H1 (cell line): ENCODE measurements at regions not wholly inside any gene's neighbourhood (a gene's known extent, or its start where the extent isn't known, plus 50 kb on each side); places are given as distances from the start of the nearest gene placed in this dataset.

Experiments used
- CTCF ChIA-PET: fragments of 300-600 bp; sonication (Branson Sonifier 250); formaldehyde crosslinking; loops from one replicate; lab custom pipeline; 2021; ENCODE audit not compliant: partially characterized antibody; lab: Charles Lee
- POLR2A ChIA-PET: fragments of 300-600 bp; sonication (Branson Sonifier 250); formaldehyde crosslinking; loops from one replicate; lab custom pipeline; 2021; ENCODE audit warnings: inconsistent platforms; ENCODE audit not compliant: partially characterized antibody; lab: Charles Lee
- DNase-seq, 2 experiments: peaks; one replicate each; pipeline versions ENCODE4 v3.0.0 to v3.0.0-alpha.2; 2010 to 2022; ENCODE audit warnings: low spot score in 2 of 2, low read depth in 1 of 2, mixed read lengths in 1 of 2
- FAIRE-seq: peaks from 2 replicates; lab custom pipeline; 2011; peaks lifted over from hg19 to GRCh38; lab: Jason Lieb, UNC
- H2AFZ ChIP-seq: 2 replicates; pipeline ENCODE4 v1.8.1; 2012; ENCODE audit warnings: low read length, inconsistent platforms
- H2AK5ac ChIP-seq: 2 replicates; pipeline ENCODE4 v1.6.1; 2013; ENCODE audit warnings: low read depth, low read length
- H2BK120ac ChIP-seq: replicated peaks from 2 replicates; pipeline ENCODE3; 2013; ENCODE audit warnings: low read depth, low read length, inconsistent platforms
- H2BK12ac ChIP-seq: 2 replicates; pipeline ENCODE4 v1.6.1; 2013; ENCODE audit warnings: low read depth, low read length
- H2BK15ac ChIP-seq: 2 replicates; pipeline ENCODE4 v1.6.1; 2013; ENCODE audit warnings: low read length
- H2BK20ac ChIP-seq: 2 replicates; pipeline ENCODE4 v1.6.1; 2013; ENCODE audit warnings: low read length
- H2BK5ac ChIP-seq: 2 replicates; pipeline ENCODE4 v1.6.1; 2013; ENCODE audit warnings: low read depth, low read length
- H3K14ac ChIP-seq: 2 replicates; pipeline ENCODE4 v1.6.1; 2013; ENCODE audit warnings: inconsistent platforms; ENCODE audit not compliant: insufficient read length
- H3K18ac ChIP-seq: 2 replicates; pipeline ENCODE4 v1.6.1; 2013; ENCODE audit warnings: low read length; ENCODE audit errors: extremely low read depth
- H3K23ac ChIP-seq: 2 replicates; pipeline ENCODE4 v1.6.1; 2013; ENCODE audit warnings: inconsistent platforms; ENCODE audit not compliant: insufficient read length
- H3K23me2 ChIP-seq: 2 replicates; pipeline ENCODE4 v1.6.1; 2013; ENCODE audit warnings: low read depth, low read length
- H3K27ac ChIP-seq: 2 replicates; pipeline ENCODE4 v1.6.1; 2011; ENCODE audit warnings: low read depth, low read length, inconsistent platforms
- H3K27me3 ChIP-seq, 4 experiments: replicated peaks in 1 of 4; 1 replicate in 1 of 4; 2 replicates in 3 of 4; pipeline versions ENCODE4 v1.6.1 to v1.8.1; 2011 to 2013; ENCODE audit warnings: low read length in 3 of 4, mild to moderate bottlenecking in 3 of 4, inconsistent platforms in 2 of 4, mixed read lengths in 2 of 4, moderate library complexity in 1 of 4; ENCODE audit not compliant: control insufficient read depth in 3 of 4, insufficient read depth in 3 of 4; ENCODE audit errors: extremely low read depth in 1 of 4
- H3K36me3 ChIP-seq, 4 experiments: 2 replicates each; pipeline versions ENCODE4 v1.6.1 to v1.8.1; 2011 to 2013; ENCODE audit warnings: mild to moderate bottlenecking in 4 of 4, low read length in 3 of 4, moderate library complexity in 2 of 4, control low read depth in 1 of 4, inconsistent platforms in 1 of 4; ENCODE audit not compliant: insufficient read depth in 4 of 4, control insufficient read depth in 2 of 4
- H3K4ac ChIP-seq: replicated peaks from 2 replicates; pipeline ENCODE3; 2013; ENCODE audit warnings: low read length, low read depth, mixed read lengths, inconsistent platforms; ENCODE audit not compliant: insufficient read length
- H3K4me1 ChIP-seq, 4 experiments: replicated peaks in 1 of 4; 1 replicate in 1 of 4; 2 replicates in 3 of 4; pipeline versions ENCODE4 v1.6.1 to v1.8.1; 2011 to 2013; ENCODE audit warnings: low read length in 3 of 4, inconsistent platforms in 2 of 4, mixed read lengths in 1 of 4; ENCODE audit not compliant: insufficient read depth in 4 of 4, control insufficient read depth in 3 of 4
- H3K4me2 ChIP-seq, 2 experiments: 2 replicates each; pipeline versions ENCODE4 v1.6.1 to v1.8.1; 2011 to 2013; ENCODE audit warnings: low read depth in 2 of 2, low read length in 2 of 2, control low read depth in 1 of 2, inconsistent platforms in 1 of 2, mild to moderate bottlenecking in 1 of 2; ENCODE audit not compliant: insufficient read depth in 1 of 2
- H3K4me3 ChIP-seq, 4 experiments: fragments of 200-600, 300-600 bp in 1 of 4; sonication (generic), shearing (Covaris generic), sonication (Bioruptor Twin) in 1 of 4; 2 replicates each; pipeline versions ENCODE4 v1.5.1 to v1.8.1; 2011 to 2016; ENCODE audit warnings: low read length in 4 of 4, low read depth in 3 of 4, control low read depth in 2 of 4, inconsistent platforms in 2 of 4, mild to moderate bottlenecking in 2 of 4, mixed read lengths in 1 of 4, moderate library complexity in 1 of 4; ENCODE audit not compliant: insufficient read depth in 2 of 4; ENCODE audit errors: extremely low read depth in 1 of 4
- H3K56ac ChIP-seq: replicated peaks from 2 replicates; pipeline ENCODE3; 2013; ENCODE audit warnings: low read depth, mild to moderate bottlenecking, mixed read lengths, low read length, inconsistent platforms; ENCODE audit not compliant: insufficient read length
- H3K79me1 ChIP-seq: 2 replicates; pipeline ENCODE4 v1.6.1; 2013; ENCODE audit warnings: low read depth, low read length, control low read depth
- H3K79me2 ChIP-seq, 2 experiments: 2 replicates each; pipeline versions ENCODE4 v1.6.1 to v1.8.1; 2012 to 2013; ENCODE audit warnings: low read length in 2 of 2, mild to moderate bottlenecking in 2 of 2, inconsistent platforms in 1 of 2; ENCODE audit not compliant: insufficient read depth in 2 of 2, control insufficient read depth in 1 of 2
- H3K9ac ChIP-seq, 4 experiments: replicated peaks in 1 of 4; 1 replicate in 1 of 4; 2 replicates in 3 of 4; pipeline versions ENCODE4 v1.6.1 to v1.8.1; 2011 to 2013; ENCODE audit warnings: low read depth in 3 of 4, low read length in 3 of 4, control low read depth in 2 of 4, mild to moderate bottlenecking in 2 of 4, moderate library complexity in 2 of 4, inconsistent platforms in 1 of 4; ENCODE audit errors: extremely low read depth in 1 of 4
- H3K9me3 ChIP-seq, 2 experiments: 2 replicates each; pipeline versions ENCODE4 v1.6.1 to v1.8.1; 2012 to 2013; ENCODE audit warnings: mild to moderate bottlenecking in 2 of 2, moderate library complexity in 2 of 2, control low read depth in 1 of 2, inconsistent platforms in 1 of 2, low read depth in 1 of 2, low read length in 1 of 2, mixed read lengths in 1 of 2; ENCODE audit not compliant: insufficient read depth in 2 of 2
- H4K20me1 ChIP-seq, 2 experiments: replicated peaks in 1 of 2; 2 replicates each; pipeline versions ENCODE3 to v1.8.1; 2011 to 2013; ENCODE audit warnings: inconsistent platforms in 2 of 2, low read length in 2 of 2, mild to moderate bottlenecking in 1 of 2; ENCODE audit not compliant: insufficient read depth in 2 of 2, control insufficient read depth in 1 of 2
- H4K5ac ChIP-seq: 2 replicates; pipeline ENCODE4 v1.6.1; 2013; ENCODE audit warnings: low read length, low read depth, mixed read lengths, inconsistent platforms; ENCODE audit not compliant: insufficient read length
- H4K8ac ChIP-seq: 2 replicates; pipeline ENCODE4 v1.8.0; 2013; ENCODE audit warnings: mild to moderate bottlenecking, moderate library complexity, low read length, inconsistent platforms; ENCODE audit not compliant: insufficient read depth; ENCODE audit errors: extremely low read depth
- H4K91ac ChIP-seq: replicated peaks from 2 replicates; pipeline ENCODE3; 2013; ENCODE audit warnings: low read length, mixed read lengths, inconsistent platforms; ENCODE audit not compliant: insufficient read length
- ASH2L ChIP-seq: fragments of 200-600, 300-600 bp; sonication (generic); IDR thresholded peaks from one replicate; pipeline ENCODE4 v1.7.1; 2017; ENCODE audit warnings: low read length
- ATF3 ChIP-seq: IDR thresholded peaks from 2 replicates; pipeline ENCODE4 v1.6.1; 2011; ENCODE audit warnings: low read depth, mild to moderate bottlenecking, low read length; ENCODE audit not compliant: insufficient read depth
- CBX5 ChIP-seq: fragments of 300-800, 300-1000 bp; sonication (generic); IDR thresholded peaks from 2 replicates; pipeline ENCODE4 v1.7.1; 2016; ENCODE audit warnings: antibody characterized with exemption, low read length, low read depth
- CHD1 ChIP-seq: IDR thresholded peaks from 2 replicates; pipeline ENCODE4 v1.6.1; 2012; ENCODE audit warnings: low read depth, low read length, improper control_type of control experiment
- EGR1 ChIP-seq: IDR thresholded peaks from 2 replicates; pipeline ENCODE4 v1.6.1; 2011; ENCODE audit warnings: low read depth, low read length, borderline replicate concordance
- EP300 ChIP-seq, 2 experiments: IDR thresholded peaks; 1 replicate in 1 of 2; 2 replicates in 1 of 2; pipeline ENCODE4 v1.6.1; 2011 to 2012; ENCODE audit warnings: low read depth in 2 of 2, low read length in 2 of 2, mild to moderate bottlenecking in 2 of 2, borderline replicate concordance in 1 of 2, inconsistent platforms in 1 of 2, moderate library complexity in 1 of 2
- HDAC6 ChIP-seq: IDR thresholded peaks from one replicate; pipeline ENCODE4 v1.7.1; 2012; ENCODE audit warnings: low read depth, mild to moderate bottlenecking, inconsistent platforms, low read length, moderate library complexity
- KDM1A ChIP-seq: fragments of 200-600, 300-600 bp; sonication (generic); IDR thresholded peaks from 2 replicates; pipeline ENCODE4 v1.7.1; 2016; ENCODE audit warnings: mild to moderate bottlenecking, low read length, borderline replicate concordance
- KDM5A ChIP-seq: fragments of 200-600 bp; IDR thresholded peaks from 2 replicates; pipeline ENCODE4 v1.7.1; 2012; ENCODE audit warnings: mild to moderate bottlenecking, low read length, inconsistent platforms, mixed read lengths
- NRF1 ChIP-seq: IDR thresholded peaks from 2 replicates; pipeline ENCODE4 v1.6.1; 2011; ENCODE audit warnings: mild to moderate bottlenecking, low read depth, low read length, improper control_type of control experiment
- POLR2AphosphoS5 ChIP-seq: IDR thresholded peaks from 2 replicates; pipeline ENCODE4 v1.6.1; 2011; ENCODE audit warnings: low read depth, low read length
- RBBP5 ChIP-seq: IDR thresholded peaks from 2 replicates; pipeline ENCODE4 v1.7.1; 2012; ENCODE audit warnings: low read depth, mild to moderate bottlenecking, inconsistent platforms, low read length, moderate library complexity, borderline replicate concordance
- SRF ChIP-seq: IDR thresholded peaks from 2 replicates; pipeline ENCODE4 v1.6.1; 2011; ENCODE audit warnings: mild to moderate bottlenecking, low read depth, low read length, moderate library complexity
- TBP ChIP-seq: IDR thresholded peaks from 2 replicates; pipeline ENCODE4 v1.6.1; 2011; ENCODE audit warnings: low read depth, low read length, improper control_type of control experiment
- TCF12 ChIP-seq: IDR thresholded peaks from 2 replicates; pipeline ENCODE4 v1.6.1; 2011; ENCODE audit warnings: low read depth, mild to moderate bottlenecking, low read length
- TF ChIP-seq, protein P1 (sequence below): IDR thresholded peaks from 2 replicates; pipeline ENCODE4 v1.6.1; 2012; ENCODE audit warnings: inconsistent platforms

DNA sequence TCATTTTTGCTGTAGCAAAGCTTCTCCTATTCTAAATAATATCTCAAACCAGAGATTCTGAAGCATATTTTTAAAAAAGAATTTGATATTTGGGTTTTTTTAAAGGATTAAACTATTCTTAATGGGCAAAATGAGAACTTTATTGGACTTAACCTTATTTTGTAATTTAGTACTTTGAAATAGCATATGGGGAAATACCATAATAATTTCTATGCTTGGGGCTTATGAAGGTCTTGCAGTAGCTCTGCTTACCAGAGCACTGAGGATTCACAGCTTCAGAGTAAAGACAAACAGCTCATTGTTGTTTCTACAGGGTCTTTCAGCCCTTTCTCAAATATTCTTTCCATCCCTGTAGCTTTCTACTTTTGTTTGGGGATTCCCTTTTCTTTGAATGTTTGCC is 111.2 kb upstream of the ZNF648 start:
- H3K4ac ChIP-seq = no peak overlapping the region
- no peak overlapping the region for H3K56ac ChIP-seq
- no peaks in the 10 kb centered on the region for H3K23me2 ChIP-seq
- DNase-seq (no peak), FAIRE-seq (no peak)
- no peak overlapping the region for H2BK12ac ChIP-seq
- no peaks in the 10 kb centered on the region for H3K9me3 ChIP-seq
- no peak overlapping the region for H4K8ac ChIP-seq
- POLR2A ChIA-PET = interaction anchor here (1.1 kb wide), 1 partner anchor 219 kb away, joined by 3 read pairs; no protein-coding TSS in a partner anchor
- H2AK5ac ChIP-seq = no peak overlapping the region
- no peak overlapping the region for H3K18ac ChIP-seq
- no peak overlapping the region for H3K27ac ChIP-seq
- no peak overlapping the region for H2BK5ac ChIP-seq
- no peak overlapping the region for H4K5ac ChIP-seq
- no peaks in the 10 kb centered on the region for H3K4me1 ChIP-seq
- H2BK15ac ChIP-seq = no peak overlapping the region
- no peaks in the 10 kb centered on the region for H3K79me2 ChIP-seq
- H3K23ac ChIP-seq = no peak overlapping the region
- CTCF ChIA-PET = interaction anchor here (0.5 to 3.2 kb wide), 3 partner anchors 29 to 1133 kb away, joined by 3 to 18 read pairs (median 3); no protein-coding TSS in a partner anchor
- H2BK20ac ChIP-seq = no peak overlapping the region
- H3K4me3 ChIP-seq = no peak overlapping the region
- H2AFZ ChIP-seq = no peak overlapping the region
- H4K91ac ChIP-seq = no peak overlapping the region
- no peaks in the 10 kb centered on the region for H3K36me3 ChIP-seq
- no peak overlapping the region for H3K14ac ChIP-seq
- no peak overlapping the region for H3K4me2 ChIP-seq
- H2BK120ac ChIP-seq = no peak overlapping the region
- H4K20me1 ChIP-seq = no peaks in the 10 kb centered on the region
- H3K27me3 ChIP-seq = no peaks in the 10 kb centered on the region
- H3K79me1 ChIP-seq = no peaks in the 10 kb centered on the region
- H3K9ac ChIP-seq = no peak overlapping the region
- TF ChIP-seq POLR2AphosphoS5 (no peak), HDAC6 (no peak), ATF3 (no peak), EP300 (IDR thresholded peaks at IDR 0.05; ENCODE audit: borderline replicate concordance in 1 of 2, low read depth in 2 of 2, low read length in 2 of 2) (no peak), RBBP5 (no peak), SRF (no peak), NRF1 (no peak), CHD1 (no peak), CBX5 (no peak), KDM1A (no peak), EGR1 (no peak), TBP (no peak), KDM5A (no peak), TCF12 (no peak), ASH2L (no peak)
- TF ChIP-seq, protein P1, sequence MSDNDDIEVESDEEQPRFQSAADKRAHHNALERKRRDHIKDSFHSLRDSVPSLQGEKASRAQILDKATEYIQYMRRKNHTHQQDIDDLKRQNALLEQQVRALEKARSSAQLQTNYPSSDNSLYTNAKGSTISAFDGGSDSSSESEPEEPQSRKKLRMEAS = no peak
